Neural cell (in vitro differentiated cells): ENCODE measurements at regions not wholly inside any gene's neighbourhood (a gene's known extent, or its start where the extent isn't known, plus 50 kb on each side); places are given as distances from the start of the nearest gene placed in this dataset.

Experiments
- H2AFZ ChIP-seq: fragments of 200-600, 300-800 bp; sonication (generic), shearing (Covaris generic); 2 replicates; pipeline ENCODE4 v1.6.0; 2014; ENCODE audit warnings: low read depth, mild to moderate bottlenecking, antibody characterized with exemption, low read length, moderate library complexity
- H3F3A ChIP-seq: fragments of 200-600 bp; shearing (Covaris generic); 2 replicates; pipeline ENCODE4 v1.6.1; 2016; ENCODE audit warnings: mild to moderate bottlenecking, moderate library complexity, mixed read lengths, antibody characterized with exemption, low read length; ENCODE audit not compliant: insufficient read depth, poor library complexity, severe bottlenecking
- H3K27ac ChIP-seq: fragments of 200-600, 300-800 bp; sonication (generic), shearing (Covaris generic); 2 replicates; pipeline ENCODE4 v1.5.1; 2014; ENCODE audit warnings: mild to moderate bottlenecking, low read length, moderate library complexity
- H3K27me3 ChIP-seq: fragments of 300-800, 200-600 bp; sonication (generic), shearing (Covaris generic); 2 replicates; pipeline ENCODE4 v1.6.0; 2014; ENCODE audit warnings: mild to moderate bottlenecking, low read depth, low read length, moderate library complexity; ENCODE audit not compliant: insufficient read depth
- H3K36me3 ChIP-seq: fragments of 300-800, 200-600 bp; sonication (generic), shearing (Covaris generic); 2 replicates; pipeline ENCODE4 v1.5.1; 2014; ENCODE audit warnings: mild to moderate bottlenecking, antibody characterized with exemption, low read length, moderate library complexity; ENCODE audit not compliant: insufficient read depth
- H3K4me2 ChIP-seq: fragments of 300-800, 200-600 bp; sonication (generic), shearing (Covaris generic); 2 replicates; pipeline ENCODE4 v1.6.0; 2014; ENCODE audit warnings: mild to moderate bottlenecking, low read length
- H3K4me3 ChIP-seq: fragments of 300-800, 200-600 bp; sonication (generic), shearing (Covaris generic); 2 replicates; pipeline ENCODE4 v1.5.1; 2014; ENCODE audit warnings: mild to moderate bottlenecking, low read length, moderate library complexity
- H3K79me2 ChIP-seq: fragments of 200-600 bp; shearing (Covaris generic); replicated peaks from 2 replicates; pipeline ENCODE4 v1.6.0; 2014; ENCODE audit warnings: mild to moderate bottlenecking, low read length, moderate library complexity; ENCODE audit not compliant: insufficient read depth
- H3K9ac ChIP-seq: fragments of 300-800, 200-600 bp; sonication (generic), shearing (Covaris generic); 2 replicates; pipeline ENCODE4 v1.6.1; 2016; ENCODE audit warnings: mild to moderate bottlenecking, low read length, mixed read lengths
- H3K9me2 ChIP-seq: fragments of 200-600 bp; shearing (Covaris generic); 2 replicates; pipeline ENCODE4 v1.6.1; 2016; ENCODE audit warnings: mild to moderate bottlenecking, low read length, mixed read lengths; ENCODE audit not compliant: insufficient read depth
- H3K9me3 ChIP-seq: fragments of 200-600, 300-800 bp; sonication (generic), shearing (Covaris generic); 2 replicates; pipeline ENCODE4 v1.6.1; 2016; ENCODE audit warnings: mild to moderate bottlenecking, mixed run types, low read length, moderate library complexity, mixed read lengths
- H4K20me1 ChIP-seq: fragments of 200-600 bp; shearing (Covaris generic); 2 replicates; pipeline ENCODE4 v1.6.1; 2016; ENCODE audit warnings: mild to moderate bottlenecking, mixed run types; ENCODE audit not compliant: insufficient read depth
- EP300 ChIP-seq: fragments of 450-650 bp; conservative IDR thresholded peaks from 2 replicates; pipeline ENCODE4 v1.6.1; 2014; ENCODE audit warnings: antibody characterized with exemption, mild to moderate bottlenecking, moderate library complexity; ENCODE audit not compliant: poor library complexity, severe bottlenecking
- EZH2 ChIP-seq: fragments of 200-600, 300-800 bp; shearing (Covaris generic), sonication (generic); IDR thresholded peaks from 2 replicates; pipeline ENCODE4 v1.6.1; 2014; ENCODE audit warnings: antibody characterized with exemption, low read length, borderline replicate concordance, mild to moderate bottlenecking; ENCODE audit not compliant: insufficient read depth, poor library complexity, severe bottlenecking
- MXI1 ChIP-seq: fragments of 450-650 bp; conservative IDR thresholded peaks from 2 replicates; pipeline ENCODE4 v1.6.1; 2014; ENCODE audit warnings: antibody characterized with exemption, mild to moderate bottlenecking; ENCODE audit not compliant: poor library complexity, severe bottlenecking
- POLR2AphosphoS5 ChIP-seq: IDR thresholded peaks from 2 replicates; pipeline ENCODE4 v1.6.1; 2012
- RAD21 ChIP-seq: fragments of 450-650 bp; conservative IDR thresholded peaks from 2 replicates; pipeline ENCODE4 v1.6.1; 2014; ENCODE audit warnings: antibody characterized with exemption, mild to moderate bottlenecking, moderate library complexity
- SMC3 ChIP-seq: fragments of 450-650 bp; conservative IDR thresholded peaks from 2 replicates; pipeline ENCODE4 v1.6.1; 2014; ENCODE audit warnings: antibody characterized with exemption, mild to moderate bottlenecking, moderate library complexity; ENCODE audit not compliant: poor library complexity
- TAF1 ChIP-seq: IDR thresholded peaks from 2 replicates; pipeline ENCODE4 v1.6.1; 2012; ENCODE audit warnings: low read depth
- TF ChIP-seq, protein P1 (sequence below): IDR thresholded peaks from 2 replicates; pipeline ENCODE4 v1.6.1; 2012; ENCODE audit warnings: borderline replicate concordance
- TF ChIP-seq, protein P2 (sequence below): fragments of 450-650 bp; IDR thresholded peaks from 2 replicates; pipeline ENCODE4 v1.5.1; 2014; ENCODE audit warnings: antibody characterized with exemption, mild to moderate bottlenecking, moderate library complexity; ENCODE audit not compliant: poor library complexity, severe bottlenecking

- Histone ChIP-seq H3K27me3 (no peaks in the 10 kb centered on the region), H3K4me3 (no peak overlapping the region), H2AFZ (no peak overlapping the region), H3F3A (no peaks in the 10 kb centered on the region), H3K9me2 (no peaks in the 10 kb centered on the region), H3K79me2 (no peaks in the 10 kb centered on the region), H3K36me3 (no peaks in the 10 kb centered on the region), H3K27ac (no peak overlapping the region), H3K4me2 (no peak overlapping the region), H4K20me1 (no peaks in the 10 kb centered on the region), H3K9ac (no peak overlapping the region), H3K9me3 (no peaks in the 10 kb centered on the region)
- TF ChIP-seq, protein P1, sequence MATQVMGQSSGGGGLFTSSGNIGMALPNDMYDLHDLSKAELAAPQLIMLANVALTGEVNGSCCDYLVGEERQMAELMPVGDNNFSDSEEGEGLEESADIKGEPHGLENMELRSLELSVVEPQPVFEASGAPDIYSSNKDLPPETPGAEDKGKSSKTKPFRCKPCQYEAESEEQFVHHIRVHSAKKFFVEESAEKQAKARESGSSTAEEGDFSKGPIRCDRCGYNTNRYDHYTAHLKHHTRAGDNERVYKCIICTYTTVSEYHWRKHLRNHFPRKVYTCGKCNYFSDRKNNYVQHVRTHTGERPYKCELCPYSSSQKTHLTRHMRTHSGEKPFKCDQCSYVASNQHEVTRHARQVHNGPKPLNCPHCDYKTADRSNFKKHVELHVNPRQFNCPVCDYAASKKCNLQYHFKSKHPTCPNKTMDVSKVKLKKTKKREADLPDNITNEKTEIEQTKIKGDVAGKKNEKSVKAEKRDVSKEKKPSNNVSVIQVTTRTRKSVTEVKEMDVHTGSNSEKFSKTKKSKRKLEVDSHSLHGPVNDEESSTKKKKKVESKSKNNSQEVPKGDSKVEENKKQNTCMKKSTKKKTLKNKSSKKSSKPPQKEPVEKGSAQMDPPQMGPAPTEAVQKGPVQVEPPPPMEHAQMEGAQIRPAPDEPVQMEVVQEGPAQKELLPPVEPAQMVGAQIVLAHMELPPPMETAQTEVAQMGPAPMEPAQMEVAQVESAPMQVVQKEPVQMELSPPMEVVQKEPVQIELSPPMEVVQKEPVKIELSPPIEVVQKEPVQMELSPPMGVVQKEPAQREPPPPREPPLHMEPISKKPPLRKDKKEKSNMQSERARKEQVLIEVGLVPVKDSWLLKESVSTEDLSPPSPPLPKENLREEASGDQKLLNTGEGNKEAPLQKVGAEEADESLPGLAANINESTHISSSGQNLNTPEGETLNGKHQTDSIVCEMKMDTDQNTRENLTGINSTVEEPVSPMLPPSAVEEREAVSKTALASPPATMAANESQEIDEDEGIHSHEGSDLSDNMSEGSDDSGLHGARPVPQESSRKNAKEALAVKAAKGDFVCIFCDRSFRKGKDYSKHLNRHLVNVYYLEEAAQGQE: no peak
- no peak for TF ChIP-seq MXI1
- no peak for TF ChIP-seq SMC3
- no peak for TF ChIP-seq TAF1
- TF ChIP-seq POLR2AphosphoS5: no peak
Measured at GRCh38 chr5:158120760-158121159, 261.8 kb upstream of the CLINT1 start.

DNA sequence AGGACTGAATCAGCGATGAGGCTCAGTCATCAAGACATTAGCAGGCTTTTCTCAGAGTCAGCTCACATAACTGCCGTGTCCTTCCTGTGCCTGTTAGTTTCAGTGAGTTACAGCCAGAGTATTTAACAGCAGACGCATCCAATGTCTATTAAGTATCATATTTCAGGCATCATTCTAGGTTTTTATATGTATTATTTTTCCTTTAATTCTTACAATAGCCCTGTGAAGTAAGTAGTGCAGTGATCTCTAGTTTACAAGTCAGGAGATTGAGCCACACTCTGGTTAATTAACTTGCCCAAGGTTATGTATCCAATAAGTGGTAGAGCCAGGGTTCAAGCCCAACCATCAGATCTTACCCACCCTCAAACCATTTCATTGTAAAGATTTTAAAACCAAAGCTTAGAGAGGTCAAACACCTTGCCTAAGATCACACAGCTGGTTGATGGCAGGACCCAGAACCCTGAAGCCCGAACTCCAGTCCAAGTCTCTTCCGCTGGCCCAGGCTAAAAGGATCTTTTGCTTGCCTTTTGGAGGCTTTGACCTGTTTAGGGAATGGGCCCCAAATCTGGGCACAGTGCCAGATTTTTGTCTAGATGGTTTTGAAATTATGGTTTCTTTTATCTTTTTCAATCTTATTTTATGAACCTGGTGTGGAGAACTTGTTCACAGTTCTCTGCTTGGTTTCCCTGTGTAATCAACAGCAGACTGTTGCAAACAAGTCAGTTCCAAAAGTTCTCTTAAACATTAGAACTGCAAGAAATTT lies 261.2 kb upstream of the CLINT1 start:
- no peak overlapping the region for H3K4me3 ChIP-seq
- H3K79me2 ChIP-seq: no peaks in the 10 kb centered on the region
- H3F3A ChIP-seq: no peaks in the 10 kb centered on the region
- H3K36me3 ChIP-seq: no peaks in the 10 kb centered on the region
- H2AFZ ChIP-seq: no peak overlapping the region
- H3K4me2 ChIP-seq: no peak overlapping the region
- no peaks in the 10 kb centered on the region for H4K20me1 ChIP-seq
- H3K9me2 ChIP-seq: no peaks in the 10 kb centered on the region
- no peaks in the 10 kb centered on the region for H3K27me3 ChIP-seq
- no peak overlapping the region for H3K9ac ChIP-seq
- no peak overlapping the region for H3K27ac ChIP-seq
- TF ChIP-seq TAF1 (no peak), SMC3 (no peak), MXI1 (no peak), EP300 (no peak)
- no peaks in the 10 kb centered on the region for H3K9me3 ChIP-seq

DNA sequence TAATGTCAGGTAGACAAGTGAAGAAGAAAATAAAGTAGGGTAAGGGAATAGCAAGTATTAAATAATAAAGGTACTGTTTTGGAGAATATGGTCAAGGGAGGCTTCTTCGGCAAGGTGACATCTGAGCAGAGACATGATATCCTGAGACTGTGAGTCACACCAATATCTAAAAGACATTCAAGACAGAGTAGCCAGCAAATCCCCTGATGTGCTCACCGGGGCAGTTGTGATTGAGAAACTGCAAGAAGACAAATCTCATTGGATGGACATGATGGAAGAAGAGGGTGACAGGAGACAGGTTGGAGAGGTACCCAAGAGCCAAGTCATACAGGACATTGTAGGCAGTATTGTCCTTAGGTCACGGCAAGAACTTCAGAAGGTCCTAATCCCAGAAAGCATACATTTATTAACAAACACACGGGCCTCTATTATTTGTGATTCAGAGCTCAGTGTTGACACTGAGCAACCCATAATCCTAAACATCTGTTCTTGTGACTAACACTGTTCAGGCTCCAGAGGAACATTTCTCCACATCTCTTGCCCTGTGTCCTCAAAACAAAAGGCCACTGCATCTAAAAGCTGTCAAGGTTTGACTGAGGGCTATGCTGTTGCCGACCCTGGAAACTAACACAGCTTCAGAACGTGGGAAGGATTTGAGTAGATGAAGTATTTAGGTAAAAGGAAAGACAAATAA lies 258.7 kb upstream of the CLINT1 start:
- Histone ChIP-seq H2AFZ (no peak overlapping the region), H3K27ac (no peak overlapping the region), H3K9me2 (no peaks in the 10 kb centered on the region), H3F3A (no peaks in the 10 kb centered on the region), H3K79me2 (no peaks in the 10 kb centered on the region), H4K20me1 (no peaks in the 10 kb centered on the region), H3K4me2 (no peak overlapping the region), H3K4me3 (no peak overlapping the region), H3K9me3 (no peaks in the 10 kb centered on the region), H3K36me3 (no peaks in the 10 kb centered on the region), H3K27me3 (no peaks in the 10 kb centered on the region), H3K9ac (no peak overlapping the region)
- TF ChIP-seq SMC3 (no peak), RAD21 (no peak), POLR2AphosphoS5 (no peak), EZH2 (no peak), MXI1 (no peak), TAF1 (no peak), EP300 (no peak)
- TF ChIP-seq, protein P1: no peak
- TF ChIP-seq, protein P2, sequence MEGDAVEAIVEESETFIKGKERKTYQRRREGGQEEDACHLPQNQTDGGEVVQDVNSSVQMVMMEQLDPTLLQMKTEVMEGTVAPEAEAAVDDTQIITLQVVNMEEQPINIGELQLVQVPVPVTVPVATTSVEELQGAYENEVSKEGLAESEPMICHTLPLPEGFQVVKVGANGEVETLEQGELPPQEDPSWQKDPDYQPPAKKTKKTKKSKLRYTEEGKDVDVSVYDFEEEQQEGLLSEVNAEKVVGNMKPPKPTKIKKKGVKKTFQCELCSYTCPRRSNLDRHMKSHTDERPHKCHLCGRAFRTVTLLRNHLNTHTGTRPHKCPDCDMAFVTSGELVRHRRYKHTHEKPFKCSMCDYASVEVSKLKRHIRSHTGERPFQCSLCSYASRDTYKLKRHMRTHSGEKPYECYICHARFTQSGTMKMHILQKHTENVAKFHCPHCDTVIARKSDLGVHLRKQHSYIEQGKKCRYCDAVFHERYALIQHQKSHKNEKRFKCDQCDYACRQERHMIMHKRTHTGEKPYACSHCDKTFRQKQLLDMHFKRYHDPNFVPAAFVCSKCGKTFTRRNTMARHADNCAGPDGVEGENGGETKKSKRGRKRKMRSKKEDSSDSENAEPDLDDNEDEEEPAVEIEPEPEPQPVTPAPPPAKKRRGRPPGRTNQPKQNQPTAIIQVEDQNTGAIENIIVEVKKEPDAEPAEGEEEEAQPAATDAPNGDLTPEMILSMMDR: no peak
